HG02981 (cell line): ENCODE measurements at regions not wholly inside any gene's neighbourhood (a gene's known extent, or its start where the extent isn't known, plus 50 kb on each side); places are given as distances from the start of the nearest gene placed in this dataset.
"Not testable (repeated sequence)": the region's sequence is repeated elsewhere in the genome, so short reads cannot be mapped to it uniquely, and the experiment has no call there.

Experiments used
- ATAC-seq: cut with Tn5 transposase; IDR thresholded peaks from one replicate; pipeline ENCODE4 v1.9.1; 2021; ENCODE audit warnings: mild to moderate bottlenecking, moderate library complexity; ENCODE audit not compliant: unreplicated experiment

GRCh38 chr6:144429753-144430152 lies 144.6 kb downstream of the UTRN start:
- no peak for ATAC-seq

- ATAC-seq = not testable (repeated sequence)
These were observed 148.3 kb downstream of the UTRN start for GRCh38 chr6:144433446-144433845.

DNA sequence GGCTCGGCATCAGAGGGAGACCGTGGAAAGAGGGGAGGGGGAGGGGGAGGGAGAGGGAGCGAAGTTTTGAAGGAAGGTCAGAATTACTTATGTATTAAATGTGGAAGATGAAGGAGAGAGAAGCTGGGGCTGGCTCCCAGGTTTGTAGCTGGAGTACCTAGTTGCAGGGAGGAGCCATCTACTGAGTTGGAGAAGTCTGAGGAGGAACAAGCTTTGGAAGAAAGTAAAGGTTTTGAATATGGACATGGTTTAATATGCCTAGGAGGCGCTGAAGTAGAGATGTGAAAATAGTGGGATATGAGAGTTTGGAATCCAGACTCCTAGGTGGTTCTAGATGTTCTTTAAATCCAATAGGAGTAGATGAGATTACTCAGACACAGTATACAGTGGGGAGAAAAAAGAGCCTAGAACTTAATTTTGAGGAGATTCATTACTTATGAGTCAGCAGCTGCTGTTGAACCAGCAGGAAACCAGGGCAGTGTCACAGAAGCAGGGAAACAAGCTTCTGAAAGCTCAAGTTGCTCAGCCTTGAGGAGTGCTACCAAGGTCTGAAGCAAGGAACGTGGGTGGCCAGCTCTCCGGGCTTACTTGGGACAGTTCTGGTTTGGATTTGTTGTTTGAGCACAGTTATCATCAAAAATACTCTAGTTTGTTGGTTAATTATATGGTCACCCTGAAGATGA lies 149.3 kb downstream of the UTRN start:
- ATAC-seq = no peak

DNA sequence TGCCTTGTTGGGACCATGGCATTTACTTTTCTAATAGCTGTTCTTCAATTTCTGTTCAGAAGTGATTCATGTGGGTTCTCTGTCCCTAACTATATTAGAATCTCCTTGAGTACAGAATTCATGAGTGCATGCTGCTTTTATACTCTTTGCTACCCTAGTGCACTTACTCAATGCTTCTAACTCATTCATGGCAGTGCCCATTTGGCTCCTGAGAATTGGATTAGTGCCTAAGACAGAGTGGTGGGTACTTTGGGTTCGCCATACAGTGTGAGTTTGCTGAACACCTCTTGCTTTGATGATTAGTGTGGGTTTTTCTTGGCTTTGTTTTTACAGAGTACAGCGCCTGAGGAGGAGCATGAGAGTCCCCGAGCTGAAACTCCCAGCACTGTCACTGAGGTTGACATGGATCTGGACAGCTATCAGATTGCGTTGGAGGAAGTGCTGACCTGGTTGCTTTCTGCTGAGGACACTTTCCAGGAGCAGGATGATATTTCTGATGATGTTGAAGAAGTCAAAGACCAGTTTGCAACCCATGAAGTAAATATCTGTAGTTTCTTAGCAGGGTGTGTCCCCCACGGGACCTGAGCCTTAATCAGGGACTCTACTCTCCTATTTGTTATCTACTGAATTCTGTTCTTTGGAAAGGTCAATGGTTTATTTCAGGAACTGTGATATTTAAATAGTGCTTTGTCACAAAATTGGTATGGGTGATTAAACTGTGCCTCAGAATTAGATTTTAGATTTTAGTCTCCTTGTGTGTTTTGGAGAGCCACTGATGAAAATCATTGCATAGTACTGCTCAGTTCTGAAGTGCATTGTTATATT lies 150.7 kb downstream of the UTRN start:
- ATAC-seq = no peak

DNA sequence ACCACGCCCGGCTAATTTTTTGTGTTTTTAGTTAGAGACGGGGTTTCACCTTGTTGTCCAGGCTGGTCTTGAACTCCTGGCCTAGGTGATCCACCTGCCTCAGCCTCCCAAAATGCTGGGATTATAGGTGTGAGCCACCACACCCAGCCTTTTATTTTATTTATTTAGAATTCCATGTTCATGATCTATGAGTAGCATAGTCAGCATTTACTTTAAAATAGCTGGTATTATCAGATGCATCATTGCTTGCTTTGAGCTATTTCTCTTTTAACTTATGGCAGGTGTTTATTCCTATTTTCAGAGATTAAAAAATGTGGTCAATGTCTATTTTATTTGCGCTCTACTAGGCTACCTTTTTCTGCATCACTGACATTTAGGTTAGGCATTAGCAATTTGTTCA lies 152.0 kb downstream of the UTRN start:
- ATAC-seq = no peak

GRCh38 chr6:144438103-144438502 lies 153.0 kb downstream of the UTRN start:
- ATAC-seq = no peak

DNA sequence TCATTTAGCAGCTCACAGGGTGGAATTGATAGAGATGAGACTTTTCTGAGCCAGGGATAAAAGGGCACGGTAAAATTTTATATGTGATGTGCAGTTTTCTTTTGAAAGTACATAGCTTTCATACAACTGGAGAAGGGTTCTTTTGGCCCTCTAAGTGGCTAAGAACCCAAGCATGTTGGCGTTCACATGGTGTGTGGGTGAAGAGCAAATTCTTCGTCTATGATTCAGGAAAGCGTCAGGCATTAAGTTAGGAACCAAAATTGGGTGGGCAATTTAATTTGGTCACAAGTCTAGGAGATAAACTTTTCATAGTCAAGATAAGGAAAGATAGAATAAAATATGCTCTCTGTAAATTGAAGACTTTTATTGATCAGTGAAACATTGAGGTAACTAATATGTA lies 153.9 kb downstream of the UTRN start:
- ATAC-seq = no peak

DNA sequence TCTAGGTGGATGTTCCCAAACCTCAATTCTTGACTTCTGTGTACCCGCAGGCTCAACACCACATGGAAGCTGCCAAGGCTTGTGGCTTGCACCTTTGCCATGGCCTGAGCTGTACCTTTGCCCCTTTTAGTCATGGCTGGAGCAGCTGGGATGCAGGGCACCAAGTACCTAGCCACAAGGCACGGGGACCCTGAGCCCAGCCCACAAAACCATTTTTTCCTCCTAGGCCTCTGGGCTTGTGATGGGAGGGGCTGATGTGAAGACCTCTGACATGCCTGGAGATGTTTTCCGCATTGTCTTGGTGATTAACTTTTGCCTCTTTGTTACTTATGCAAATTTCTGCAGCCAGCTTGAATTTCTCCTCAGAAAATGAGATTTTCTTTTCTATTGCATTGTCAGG lies 156.7 kb downstream of the UTRN start:
- not testable (repeated sequence) for ATAC-seq

- ATAC-seq = no peak
These were observed 158.0 kb downstream of the UTRN start for GRCh38 chr6:144443157-144443556.

DNA sequence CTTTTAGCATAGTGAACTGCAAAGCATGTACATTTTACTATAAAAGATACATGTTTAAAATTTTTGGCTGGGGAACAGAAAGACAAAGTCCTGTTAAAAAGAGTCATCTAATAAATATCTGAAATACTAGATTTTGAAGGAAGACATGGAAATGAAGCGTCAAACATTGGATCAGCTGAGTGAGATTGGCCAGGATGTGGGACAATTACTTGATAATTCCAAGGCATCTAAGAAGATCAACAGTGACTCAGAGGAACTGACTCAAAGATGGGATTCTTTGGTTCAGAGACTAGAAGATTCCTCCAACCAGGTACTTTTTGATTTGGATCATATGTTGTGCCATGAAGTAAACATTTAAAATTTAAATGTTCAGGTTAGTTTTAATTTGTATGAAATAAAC lies 162.3 kb downstream of the UTRN start:
- no peak for ATAC-seq

DNA sequence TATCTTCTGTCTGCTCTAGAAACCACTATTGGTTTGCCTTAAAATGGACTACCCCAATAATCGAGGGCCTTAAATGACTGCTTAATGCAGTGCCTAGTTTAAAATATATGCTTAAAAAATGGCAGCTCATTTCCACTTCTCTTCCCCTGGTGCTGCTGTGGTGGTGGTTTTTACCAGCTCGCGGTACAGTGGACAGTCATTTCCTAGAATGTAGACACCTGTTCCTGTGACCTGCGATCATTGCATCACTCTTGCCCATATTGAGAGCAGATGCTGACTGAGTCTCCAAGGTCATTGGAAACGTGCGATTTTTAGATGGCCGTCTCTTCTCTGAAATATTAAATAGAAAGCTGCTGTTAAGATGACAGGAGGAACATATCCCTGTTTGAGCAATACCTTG lies 164.1 kb downstream of the UTRN start:
- ATAC-seq = no peak

DNA sequence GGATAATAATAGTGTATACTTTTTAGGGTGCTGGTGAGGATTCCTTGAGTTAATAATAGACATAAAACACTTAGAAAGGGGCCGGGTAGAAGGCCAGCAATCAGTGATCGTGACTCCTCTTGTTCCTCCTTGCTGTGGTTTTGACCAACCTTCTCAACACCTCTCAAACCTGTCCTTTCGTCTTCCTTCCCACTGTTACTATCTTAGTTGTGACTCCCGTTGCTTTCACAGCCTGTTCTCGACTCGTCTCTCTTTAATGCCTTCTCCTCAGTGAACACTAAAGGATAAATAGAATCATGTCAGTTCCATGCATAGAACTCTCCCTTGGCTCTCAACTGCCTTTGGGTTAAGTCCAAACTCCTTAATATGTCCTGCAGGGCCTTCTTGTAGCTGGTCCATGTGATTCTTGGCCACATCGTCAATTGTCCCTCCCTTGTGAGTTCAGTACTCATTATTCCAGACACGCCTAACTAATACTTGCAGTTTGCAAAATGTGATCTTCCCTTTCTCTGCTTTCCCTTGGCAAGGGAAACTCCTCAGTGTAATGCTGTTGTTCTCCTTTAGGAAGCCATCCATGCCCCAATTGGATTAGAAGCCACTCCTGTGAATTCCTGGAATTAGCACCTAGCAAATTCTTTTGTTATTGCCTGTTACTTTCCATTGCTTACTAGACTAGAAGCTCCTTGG lies 164.9 kb downstream of the UTRN start:
- no peak for ATAC-seq

- ATAC-seq = peak; percentile 70
These were observed 175.4 kb downstream of the UTRN start for GRCh38 chr6:144460327-144461095.

GRCh38 chr6:144462058-144462457 lies 176.9 kb downstream of the UTRN start:
- no peak for ATAC-seq

DNA sequence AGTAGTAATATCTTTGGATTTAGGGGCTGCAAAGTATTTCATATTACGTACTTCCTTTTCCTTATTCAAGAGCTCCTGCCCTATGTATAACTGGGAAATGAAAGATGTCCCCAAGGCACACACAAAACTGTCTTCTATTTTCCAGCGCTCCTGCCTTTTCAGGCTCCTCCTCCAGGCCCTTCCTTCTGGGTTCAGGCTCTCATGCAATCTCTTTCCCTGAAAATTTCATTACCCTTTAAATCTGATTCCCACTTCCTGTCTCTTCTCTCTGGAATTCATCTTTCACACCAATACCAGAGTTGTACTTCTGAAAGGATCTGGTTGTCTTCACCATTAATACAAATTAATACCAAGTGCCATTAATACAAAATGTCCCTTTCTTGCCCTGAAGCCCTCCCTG lies 181.6 kb downstream of the UTRN start:
- no peak for ATAC-seq

- ATAC-seq = no peak
These were observed 182.1 kb downstream of the UTRN start for GRCh38 chr6:144467172-144467762.

- ATAC-seq = no peak
These were observed 182.8 kb downstream of the UTRN start for GRCh38 chr6:144467921-144468320.

DNA sequence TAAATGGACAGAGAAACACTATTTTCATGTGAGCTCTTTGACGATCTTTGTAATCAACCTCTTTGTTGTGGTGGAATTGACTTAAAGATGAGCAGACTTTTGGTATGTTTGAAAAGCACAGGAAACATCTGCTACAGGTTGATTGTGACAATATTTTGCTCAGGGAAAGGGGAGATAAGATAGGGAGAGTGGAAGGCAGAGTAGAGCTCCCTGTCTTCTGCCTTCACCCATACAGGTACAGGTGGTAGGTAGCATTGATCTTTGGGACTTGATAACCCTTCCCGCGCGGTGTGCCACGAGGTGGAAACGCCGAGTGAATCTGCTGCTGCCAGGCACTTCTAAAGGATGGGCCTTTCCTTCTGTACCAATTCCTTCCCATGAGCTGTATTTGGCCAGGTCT lies 183.6 kb downstream of the UTRN start:
- no peak for ATAC-seq

DNA sequence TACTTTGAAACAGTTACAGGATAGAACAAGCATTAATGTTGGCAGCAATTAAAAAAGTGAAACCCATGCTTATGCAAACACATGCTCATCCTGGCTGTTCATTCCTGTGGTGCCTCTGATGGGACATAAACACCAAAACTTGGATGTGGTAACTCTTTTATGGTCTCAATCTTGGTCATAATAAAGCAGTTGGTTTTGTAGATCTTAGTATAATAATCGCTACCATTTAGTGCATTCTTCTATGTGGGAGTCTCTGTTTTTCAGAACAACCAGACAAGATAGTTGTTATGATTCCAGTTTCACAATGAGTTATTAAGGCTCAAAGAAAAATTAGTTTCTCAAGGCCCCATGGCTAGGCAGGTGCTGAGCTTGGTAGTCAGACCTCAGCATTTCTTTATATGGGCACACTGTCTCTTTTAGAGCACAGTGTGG lies 184.0 kb downstream of the UTRN start:
- ATAC-seq = peak; percentile 69

GRCh38 chr6:144470201-144470600 lies 185.1 kb downstream of the UTRN start:
- not testable (repeated sequence) for ATAC-seq

GRCh38 chr6:144471986-144472385 lies 186.9 kb downstream of the UTRN start:
- ATAC-seq = no peak
